HG03521 (cell line): ENCODE measurements at regions not wholly inside any gene's neighbourhood (a gene's known extent, or its start where the extent isn't known, plus 50 kb on each side); places are given as distances from the start of the nearest gene placed in this dataset.

Source experiments
- ATAC-seq: cut with Tn5 transposase; IDR thresholded peaks from one replicate; pipeline ENCODE4 v1.9.1; 2021; ENCODE audit warnings: mild to moderate bottlenecking, moderate library complexity; ENCODE audit not compliant: unreplicated experiment

- ATAC-seq: no peak
Observed at GRCh38 chr10:128418819-128419218, 292.6 kb upstream of the MKI67 start.

GRCh38 chr10:128419466-128420019 lies 293.3 kb upstream of the MKI67 start:
- ATAC-seq: no peak

- ATAC-seq: no peak
Observed at GRCh38 chr10:128420623-128421022, 294.4 kb upstream of the MKI67 start.

- no peak for ATAC-seq
Observed at GRCh38 chr10:128421371-128422160, 295.3 kb upstream of the MKI67 start.

- no peak for ATAC-seq
Observed at GRCh38 chr10:128422190-128422589, 296.0 kb upstream of the MKI67 start.

DNA sequence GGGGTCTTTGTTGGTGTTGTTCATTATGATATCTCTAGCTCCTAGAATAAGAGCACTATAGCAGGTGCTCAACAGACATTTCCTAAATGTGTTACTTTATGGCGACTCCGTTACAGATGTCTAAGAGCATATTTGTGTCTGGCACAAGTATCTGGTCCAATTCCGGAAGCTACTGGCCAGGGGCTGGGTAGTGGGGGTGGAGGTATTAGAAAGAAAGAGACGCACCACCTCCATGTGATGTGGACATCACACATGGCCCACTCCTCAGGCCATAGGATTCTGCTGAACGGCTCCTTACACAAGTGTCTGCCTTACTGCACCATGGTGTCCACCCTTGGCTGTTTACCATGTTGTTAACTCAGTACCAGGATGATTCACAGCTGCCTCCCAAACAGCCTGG lies 296.8 kb upstream of the MKI67 start:
- ATAC-seq: no peak

DNA sequence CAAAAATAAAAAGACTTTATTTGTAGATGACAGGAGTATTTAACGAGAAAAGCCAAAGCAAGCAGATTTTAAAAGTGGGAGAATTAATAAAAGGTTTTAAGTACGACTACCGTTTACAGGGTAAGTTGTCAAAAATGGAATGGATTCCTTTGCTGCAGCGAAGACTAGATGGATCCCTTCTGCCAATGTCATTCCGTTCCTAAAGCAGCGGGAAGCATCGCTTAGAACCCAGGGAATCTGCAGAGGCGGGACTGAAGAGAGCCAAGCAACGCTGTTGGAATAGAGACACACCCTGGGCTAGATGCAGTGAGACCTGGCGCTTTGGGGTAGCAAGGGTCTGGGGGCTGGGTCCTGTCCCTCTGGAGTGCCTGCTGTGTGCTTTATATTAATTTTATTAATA lies 303.1 kb upstream of the MKI67 start:
- no peak for ATAC-seq

- no peak for ATAC-seq
Observed at GRCh38 chr10:128429835-128430513, 303.8 kb upstream of the MKI67 start.

- no peak for ATAC-seq
Observed at GRCh38 chr10:128431083-128431482, 304.9 kb upstream of the MKI67 start.

- ATAC-seq: no peak
Observed at GRCh38 chr10:128431506-128431905, 305.3 kb upstream of the MKI67 start.

GRCh38 chr10:128432011-128432410 lies 305.8 kb upstream of the MKI67 start:
- no peak for ATAC-seq

- no peak for ATAC-seq
Observed at GRCh38 chr10:128432423-128432822, 306.2 kb upstream of the MKI67 start.

GRCh38 chr10:128435811-128436210 lies 309.6 kb upstream of the MKI67 start:
- no peak for ATAC-seq

DNA sequence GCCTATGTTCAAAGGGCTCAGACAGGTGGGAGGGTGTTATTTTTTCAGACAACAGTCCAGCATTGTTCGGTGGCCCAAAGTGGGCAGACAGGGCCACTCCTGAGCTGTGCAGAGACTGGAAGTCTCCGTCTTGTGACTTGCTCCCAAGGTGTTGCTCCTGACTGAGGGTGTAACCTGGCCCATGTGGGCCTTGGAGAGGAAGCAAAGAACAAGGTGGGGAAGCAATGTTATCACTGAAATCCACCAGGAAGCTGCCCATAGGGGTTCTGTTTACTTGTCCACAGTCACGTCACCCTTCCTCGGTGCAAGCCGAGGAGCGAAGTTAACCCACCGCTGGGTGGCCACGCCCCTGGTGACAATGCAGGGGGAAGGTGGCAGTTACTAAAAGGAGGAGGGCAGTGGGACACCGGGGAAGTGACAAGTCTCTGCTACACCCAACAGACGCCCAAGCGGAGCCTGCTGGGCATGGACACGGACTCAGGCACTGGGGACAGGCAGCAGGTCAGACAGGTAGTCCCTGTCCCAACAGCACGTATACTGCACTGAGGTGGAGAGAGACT lies 311.6 kb upstream of the MKI67 start:
- ATAC-seq: no peak

- ATAC-seq: no peak
Observed at GRCh38 chr10:128438417-128439063, 312.3 kb upstream of the MKI67 start.

GRCh38 chr10:128440513-128441160 lies 314.4 kb upstream of the MKI67 start:
- no peak for ATAC-seq

DNA sequence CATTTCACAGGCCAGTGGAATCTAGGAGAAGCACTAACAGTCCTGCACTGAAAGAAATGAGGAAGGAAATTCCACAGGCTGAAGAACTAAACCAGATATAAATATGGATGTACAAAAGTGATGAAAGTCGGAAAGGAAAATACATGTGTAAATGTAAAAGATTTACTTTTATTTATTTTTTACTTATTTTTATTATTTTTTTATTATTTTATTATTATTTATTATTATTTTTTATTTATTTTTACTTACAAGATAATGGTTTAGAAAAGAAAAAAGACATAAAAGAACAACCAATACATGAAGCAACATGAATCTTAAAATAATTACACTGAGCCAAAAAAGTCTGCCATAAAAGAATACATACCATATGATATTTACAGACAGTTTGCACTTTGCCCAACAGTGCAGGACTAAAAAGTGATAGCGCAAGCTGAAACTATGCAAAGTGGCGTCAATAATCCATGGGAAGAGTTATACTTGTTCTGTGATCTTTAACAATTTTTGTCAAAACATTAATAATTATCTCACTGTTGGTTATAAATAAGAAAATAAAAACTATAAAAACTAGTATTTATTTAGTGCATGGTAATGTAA lies 317.8 kb upstream of the MKI67 start:
- no peak for ATAC-seq

DNA sequence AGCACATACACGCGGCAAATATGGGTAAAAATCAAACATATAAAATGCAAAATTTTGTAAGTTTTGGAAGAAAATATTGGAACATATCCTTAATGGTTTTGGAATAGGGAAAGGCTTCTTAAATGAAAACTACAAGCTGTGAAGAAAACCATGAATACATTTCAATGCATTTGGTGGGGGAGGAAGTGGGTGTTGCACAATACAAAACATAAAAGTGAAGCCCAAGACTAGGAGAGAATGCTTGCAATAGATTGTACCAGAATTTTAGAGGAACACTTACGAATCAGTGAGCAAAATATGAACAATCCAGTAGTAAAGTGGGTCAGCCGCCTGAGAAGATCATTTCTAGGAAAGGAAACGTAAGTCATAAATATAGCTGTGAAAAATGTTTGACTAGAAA lies 322.6 kb upstream of the MKI67 start:
- no peak for ATAC-seq

DNA sequence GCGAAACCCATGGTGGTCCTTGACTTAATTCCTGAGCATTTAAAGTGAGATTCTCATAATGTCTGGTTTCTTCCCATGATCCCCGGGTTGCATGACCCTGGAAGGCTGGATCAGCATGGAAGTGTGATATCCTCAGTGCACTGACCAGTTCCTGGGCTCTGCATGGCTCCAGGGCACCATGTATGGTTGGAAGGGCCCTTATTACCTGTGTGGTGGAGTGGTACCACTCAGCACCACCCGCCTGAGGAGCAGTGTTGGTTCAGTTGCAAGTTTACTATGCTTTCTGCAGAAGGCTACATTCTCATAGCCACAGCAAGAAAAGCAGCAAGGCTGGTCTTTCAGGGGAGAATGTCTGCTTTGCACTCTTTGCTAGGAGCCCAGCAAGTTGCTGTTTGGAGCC lies 325.7 kb upstream of the MKI67 start:
- no peak for ATAC-seq

DNA sequence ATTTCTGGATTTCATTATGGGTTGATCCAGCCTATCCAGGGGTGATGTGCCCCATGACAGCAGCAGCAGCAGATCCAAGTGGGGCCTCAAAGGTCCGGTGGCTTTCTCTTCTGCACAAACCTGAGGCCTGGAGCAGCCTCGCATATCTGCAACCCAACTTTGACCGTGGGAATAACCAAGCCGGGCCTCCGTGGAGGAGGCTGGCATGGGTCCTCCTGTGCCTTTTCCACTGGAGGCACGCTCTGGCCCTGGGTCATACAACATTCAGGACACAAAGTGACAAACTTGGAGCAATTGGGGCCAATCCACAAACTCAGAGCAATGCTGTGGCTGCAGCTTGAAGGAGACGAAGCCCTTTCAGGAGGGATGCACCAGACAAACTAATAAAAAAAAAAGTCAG lies 330.0 kb upstream of the MKI67 start:
- no peak for ATAC-seq

DNA sequence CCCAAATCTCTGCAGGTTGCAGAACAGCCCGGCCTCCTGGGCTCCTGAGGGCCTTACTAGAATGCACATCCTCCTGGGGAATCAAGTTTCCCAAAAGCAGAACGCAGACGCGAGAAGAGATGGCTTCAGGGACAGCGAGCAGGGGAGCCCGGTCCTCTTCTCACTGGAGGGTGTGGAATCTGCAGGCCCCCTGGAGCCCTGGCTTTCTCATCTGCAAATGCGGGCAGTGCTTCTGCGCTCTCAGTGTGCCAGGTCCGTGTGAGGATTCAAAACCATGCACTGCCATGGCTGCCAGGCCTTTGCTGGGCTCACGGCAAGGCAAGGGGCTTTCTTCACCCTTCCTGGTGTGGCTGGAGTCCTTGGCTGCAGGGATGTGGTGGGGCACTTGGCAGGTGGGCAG lies 330.9 kb upstream of the MKI67 start:
- no peak for ATAC-seq
